K562 (cell line): ENCODE measurements at regions not wholly inside any gene's neighbourhood (a gene's known extent, or its start where the extent isn't known, plus 50 kb on each side); places are given as distances from the start of the nearest gene placed in this dataset.

Source experiments
- CEBPG ChIP-seq, 3 experiments: fragments of 200-800 bp in 1 of 3; sonication (Bioruptor generic) in 1 of 3; sonication (generic) in 1 of 3; formaldehyde crosslinking in 1 of 3; IDR thresholded peaks in 2 of 3; conservative IDR thresholded peaks in 1 of 3; 2 replicates each; pipeline versions ENCODE4 v1.6.1 to v1.8.0; 2016 to 2022; ENCODE audit warnings: missing compliant biosample characterization in 2 of 3, missing genetic modification characterization in 2 of 3, mild to moderate bottlenecking in 1 of 3, missing genetic modification reagents in 1 of 3
- HINFP ChIP-seq: fragments of 450-650 bp; conservative IDR thresholded peaks from 2 replicates; pipeline ENCODE4 v1.6.1; 2016; ENCODE audit warnings: missing genetic modification characterization, low read depth, mild to moderate bottlenecking, control low read depth, missing compliant biosample characterization
- KDM5B ChIP-seq: fragments of 200-600 bp; sonication (generic); IDR thresholded peaks from 2 replicates; pipeline ENCODE4 v1.6.1; 2012; ENCODE audit warnings: low read depth, mild to moderate bottlenecking, moderate library complexity, low read length, control low read depth, inconsistent platforms; ENCODE audit not compliant: insufficient replicate concordance
- MTA2 ChIP-seq: fragments of 450-650 bp; IDR thresholded peaks from 2 replicates; pipeline ENCODE4 v1.6.1; 2016; ENCODE audit warnings: low read depth
- NFIC ChIP-seq: fragments of 450-650 bp; IDR thresholded peaks from 2 replicates; pipeline ENCODE4 v1.6.1; 2017; ENCODE audit warnings: mild to moderate bottlenecking, inconsistent platforms
- PBX2 ChIP-seq, 2 experiments: IDR thresholded peaks in 1 of 2; conservative IDR thresholded peaks in 1 of 2; 2 replicates each; pipeline ENCODE4 v1.6.1; 2016; ENCODE audit warnings: low read depth in 2 of 2, mild to moderate bottlenecking in 1 of 2, missing compliant biosample characterization in 1 of 2, missing genetic modification characterization in 1 of 2, moderate library complexity in 1 of 2
- SREBF1 ChIP-seq: fragments of 150-350 bp; IDR thresholded peaks from 2 replicates; pipeline ENCODE4 v1.6.1; 2014; ENCODE audit warnings: antibody characterized with exemption, low read depth, low read length, borderline replicate concordance
- TFE3 ChIP-seq: fragments of 450-650 bp; formaldehyde crosslinking; IDR thresholded peaks from 2 replicates; pipeline ENCODE4 v1.4.0; 2020; ENCODE audit warnings: mild to moderate bottlenecking, mixed read lengths
- ZBTB5 ChIP-seq: fragments of 450-650 bp; IDR thresholded peaks from 2 replicates; pipeline ENCODE4 v1.6.1; 2017; ENCODE audit warnings: antibody characterized with exemption

- TF ChIP-seq TFE3 (no peak), KDM5B (no peak), NFIC (no peak), PBX2 (CRISPR knock-in tag; IDR thresholded peaks at IDR 0.05; ENCODE audit: low read depth) (no peak), PBX2 (tag; conservative IDR thresholded peaks at IDR 0.05; ENCODE audit: low read depth) (no peak), HINFP (tag) (no peak), ZBTB5 (no peak), CEBPG (CRISPR knock-in tag; IDR thresholded peaks at IDR 0.05) (no peak), CEBPG (tag; conservative IDR thresholded peaks at IDR 0.05 in 1 of 2, IDR thresholded peaks at IDR 0.05 in 1 of 2) (no peak), SREBF1 (no peak), MTA2 (no peak)
Measured at GRCh38 chr7:45990276-45990675, 69.2 kb upstream of the IGFBP3 start (continued).
